GM18499 (cell line): ENCODE measurements at regions not wholly inside any gene's neighbourhood (a gene's known extent, or its start where the extent isn't known, plus 50 kb on each side); places are given as distances from the start of the nearest gene placed in this dataset.

Experiments
- ATAC-seq: cut with Tn5 transposase; IDR thresholded peaks from one replicate; pipeline ENCODE4 v1.9.1; 2021; ENCODE audit warnings: moderate number of reproducible peaks; ENCODE audit not compliant: insufficient read depth, unreplicated experiment

DNA sequence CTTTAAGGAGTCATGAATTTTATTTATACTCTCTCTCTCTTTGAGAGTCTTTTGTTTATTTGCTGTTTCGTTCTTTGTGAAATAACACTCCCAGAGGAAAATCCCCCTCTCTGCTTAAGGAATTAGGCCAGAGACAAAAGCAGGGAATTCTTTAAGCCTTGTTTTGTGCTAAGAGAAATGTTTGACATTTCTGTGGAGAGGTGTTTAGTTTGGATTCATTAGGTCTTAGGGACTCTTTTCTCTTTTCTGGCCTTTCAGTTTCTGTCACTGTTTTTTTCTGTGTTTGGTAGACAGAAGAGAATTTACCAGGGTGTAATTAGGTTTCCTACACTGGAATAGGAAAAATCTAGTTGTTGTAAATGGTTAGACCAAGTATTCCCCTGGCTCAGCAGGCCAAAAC lies 241.8 kb upstream of the NR2F2 start:
- ATAC-seq: no peak

DNA sequence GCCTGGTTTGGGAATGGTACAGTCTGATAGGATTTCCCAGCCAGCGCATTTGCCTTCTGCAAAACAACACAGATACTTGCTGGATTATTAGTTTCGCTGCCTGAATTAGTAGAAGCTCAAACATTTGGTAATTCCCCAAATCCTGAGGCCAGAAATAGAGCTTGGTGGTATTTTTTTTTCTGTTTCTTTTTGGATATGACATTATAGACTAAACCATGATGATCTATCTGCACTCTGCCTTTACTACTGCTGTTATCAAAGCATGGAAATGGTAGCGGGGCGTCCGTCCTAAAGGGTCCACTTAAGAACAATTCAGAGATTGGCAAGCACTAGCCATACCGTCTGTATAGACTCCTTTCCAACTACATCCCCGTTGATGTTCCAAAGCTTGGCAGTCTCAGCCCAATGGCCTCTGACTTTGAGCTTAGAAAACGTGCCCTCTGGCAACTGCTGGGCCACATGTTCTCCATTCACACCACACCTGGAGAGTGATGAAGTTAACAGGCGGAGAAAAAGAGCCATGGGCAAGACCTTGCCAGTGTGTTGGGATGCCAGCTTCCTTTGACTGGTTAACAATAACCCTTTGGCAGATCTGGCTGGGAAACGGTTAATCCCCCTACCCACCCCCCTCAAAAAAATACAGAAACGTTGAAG lies 241.0 kb upstream of the NR2F2 start:
- ATAC-seq: no peak

DNA sequence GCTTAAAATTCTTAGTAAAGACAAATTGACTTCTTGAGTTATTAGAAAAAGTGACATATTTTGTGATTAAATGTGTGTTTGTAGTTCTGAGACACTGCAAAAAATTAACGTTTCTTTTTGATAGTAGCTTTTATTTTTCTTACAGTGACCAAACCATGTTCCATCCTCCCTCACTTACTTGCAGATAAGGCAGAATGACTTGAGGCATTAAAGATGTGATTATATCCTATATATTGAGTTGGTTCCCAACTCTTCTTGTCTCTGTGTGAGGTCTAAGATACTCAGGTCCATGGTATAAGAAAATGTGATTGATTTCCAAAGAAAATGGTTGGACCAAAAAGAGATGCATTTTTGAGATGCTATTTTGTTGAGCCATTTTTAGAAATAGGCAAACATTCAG lies 238.3 kb upstream of the NR2F2 start:
- no peak for ATAC-seq

DNA sequence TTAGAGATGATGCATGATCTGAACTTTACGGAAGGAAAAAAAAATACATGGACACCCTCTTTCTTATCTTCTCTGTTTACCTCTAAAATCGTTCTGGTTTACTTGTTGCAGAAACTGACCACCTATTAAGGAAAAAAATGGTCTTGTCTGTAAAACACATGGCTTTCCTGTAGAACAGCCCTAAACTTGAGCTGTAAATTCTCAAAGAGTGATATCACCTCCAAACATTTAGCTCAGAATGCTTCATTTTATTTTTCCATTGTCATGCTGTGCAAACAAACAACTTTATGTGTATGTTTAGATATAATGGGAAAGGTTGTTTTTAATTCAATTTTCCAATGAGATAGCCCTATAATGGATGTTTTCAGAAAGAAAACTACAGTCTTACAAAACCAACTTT lies 237.4 kb upstream of the NR2F2 start:
- ATAC-seq: no peak

DNA sequence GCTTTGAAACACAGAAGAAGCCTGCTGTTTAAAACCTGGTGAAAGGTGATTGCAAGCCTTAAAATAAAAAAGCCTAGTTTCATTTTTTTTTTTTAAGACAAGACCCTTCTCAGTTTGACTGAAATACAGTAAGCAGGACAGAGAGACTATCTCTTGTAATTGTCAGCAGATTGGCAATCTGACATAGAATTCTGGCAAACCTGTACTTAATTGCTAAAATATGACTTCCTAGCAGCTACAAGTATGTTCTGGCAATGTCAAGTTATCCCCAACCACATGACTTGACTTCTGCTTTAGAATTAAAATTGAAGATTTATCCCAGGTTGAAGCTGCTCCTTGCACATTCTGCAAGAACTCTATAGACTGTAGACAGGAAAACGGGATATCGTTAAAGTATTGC lies 232.8 kb upstream of the NR2F2 start:
- ATAC-seq: no peak

DNA sequence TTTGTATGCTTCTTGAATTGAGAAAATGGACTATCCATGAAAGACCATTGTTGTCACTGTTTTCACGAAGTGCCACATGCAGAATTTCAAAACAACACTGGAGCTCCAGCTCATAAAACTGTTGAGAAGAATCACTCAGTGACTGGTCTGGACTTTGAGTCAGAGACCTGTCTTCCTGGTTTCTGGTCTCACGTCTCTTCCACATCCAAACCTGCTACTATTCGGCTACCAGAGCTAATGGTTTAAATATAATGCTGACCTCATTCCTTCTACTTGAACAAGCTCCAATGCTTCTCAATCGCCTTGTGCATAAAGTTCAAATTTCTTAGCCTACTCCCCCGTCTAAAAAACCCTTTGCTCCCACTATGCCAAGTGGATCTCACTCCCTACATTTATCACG lies 227.9 kb upstream of the NR2F2 start:
- no peak for ATAC-seq

DNA sequence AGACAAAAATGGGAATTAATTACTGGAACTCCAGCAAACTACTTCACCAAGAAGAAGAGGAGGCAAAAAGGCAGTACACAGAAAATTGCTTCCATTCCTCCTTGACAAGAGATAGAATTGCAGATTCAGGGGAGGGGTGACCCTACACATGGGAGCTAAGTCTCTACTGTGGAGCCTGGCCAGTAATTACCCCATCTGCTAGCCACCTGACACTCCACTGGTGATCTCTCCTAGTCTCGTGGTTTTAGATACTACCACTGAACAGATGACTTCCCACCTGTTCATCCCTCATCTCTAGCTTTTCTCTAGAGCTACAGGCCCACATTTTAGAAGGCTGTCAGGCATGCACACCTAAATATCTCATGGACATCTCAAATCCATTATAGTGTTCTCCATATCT lies 224.3 kb upstream of the NR2F2 start:
- no peak for ATAC-seq

DNA sequence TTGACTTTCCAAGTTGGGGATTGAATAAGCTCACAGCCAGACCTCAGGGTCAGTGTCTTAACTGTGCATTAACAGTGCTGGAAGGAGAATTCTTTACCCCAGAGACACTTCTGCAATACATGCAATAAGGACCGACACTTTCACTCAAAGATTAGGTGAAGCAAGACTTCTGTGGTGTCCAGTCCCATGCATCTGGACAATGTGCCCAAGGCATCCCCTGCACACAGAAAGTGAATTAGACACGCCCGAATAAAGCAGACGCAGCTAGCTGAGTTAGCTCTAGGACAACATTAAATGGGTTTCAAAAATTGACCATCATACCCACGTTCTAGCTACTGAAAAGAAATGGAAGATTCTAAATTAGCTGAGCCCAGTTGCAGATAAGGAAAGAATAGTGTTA lies 223.9 kb upstream of the NR2F2 start:
- ATAC-seq: no peak

DNA sequence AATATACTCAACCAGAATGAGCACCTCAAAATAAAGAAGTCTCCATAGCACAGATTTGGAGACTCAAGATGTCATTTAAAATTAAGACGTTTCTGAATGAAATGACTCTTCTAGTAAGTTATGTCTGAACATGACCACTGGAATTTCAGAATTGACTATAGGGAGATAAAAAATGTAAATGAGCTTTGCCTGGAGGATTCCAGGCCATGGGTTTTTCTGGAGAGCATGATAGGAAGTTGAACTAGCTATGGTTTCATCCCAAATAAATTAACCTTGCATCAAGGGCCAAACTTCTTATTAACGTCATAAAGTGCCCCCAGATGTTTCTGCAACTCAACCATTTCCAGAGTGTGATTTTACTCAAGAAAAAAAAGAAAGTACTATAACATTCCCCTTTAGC lies 222.6 kb upstream of the NR2F2 start:
- no peak for ATAC-seq

DNA sequence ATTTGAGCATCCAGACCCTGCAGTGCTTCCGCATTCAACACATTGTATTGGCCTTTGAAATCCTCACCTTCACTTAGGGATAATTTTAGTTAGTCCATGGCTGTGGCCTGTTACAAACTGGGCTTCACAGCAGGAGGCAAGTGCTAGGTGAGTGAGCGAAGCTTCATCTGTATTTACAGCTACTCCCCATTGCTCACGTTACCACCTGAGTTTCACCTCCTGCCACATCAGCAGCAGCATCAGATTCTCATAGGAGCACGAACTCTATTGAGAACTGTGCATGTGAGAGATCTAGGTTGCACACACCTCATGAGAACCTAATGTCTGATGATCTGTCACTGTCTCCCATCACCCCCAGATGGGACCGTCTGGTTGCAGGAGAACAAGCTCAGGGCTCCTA lies 222.1 kb upstream of the NR2F2 start:
- no peak for ATAC-seq

DNA sequence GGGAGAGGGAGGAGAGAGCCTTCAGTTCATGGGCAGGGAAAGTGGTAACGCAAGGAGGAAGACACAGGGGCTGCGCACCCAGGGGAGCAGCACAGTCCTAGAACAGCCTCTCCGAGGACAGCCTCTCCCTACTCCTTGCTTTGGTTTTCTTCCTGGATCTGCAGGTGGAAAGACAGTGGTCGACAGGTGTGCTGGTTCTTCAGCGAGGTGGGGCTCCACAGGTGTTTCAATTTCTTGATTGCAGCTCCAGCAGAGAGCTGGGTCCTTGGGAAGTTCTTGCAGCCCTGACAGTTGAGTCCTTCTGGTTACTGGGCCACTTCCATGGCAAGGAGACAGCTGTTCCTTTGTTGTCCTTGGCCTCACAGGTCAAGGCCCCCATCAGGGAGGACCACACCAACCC lies 220.7 kb upstream of the NR2F2 start:
- ATAC-seq: no peak

DNA sequence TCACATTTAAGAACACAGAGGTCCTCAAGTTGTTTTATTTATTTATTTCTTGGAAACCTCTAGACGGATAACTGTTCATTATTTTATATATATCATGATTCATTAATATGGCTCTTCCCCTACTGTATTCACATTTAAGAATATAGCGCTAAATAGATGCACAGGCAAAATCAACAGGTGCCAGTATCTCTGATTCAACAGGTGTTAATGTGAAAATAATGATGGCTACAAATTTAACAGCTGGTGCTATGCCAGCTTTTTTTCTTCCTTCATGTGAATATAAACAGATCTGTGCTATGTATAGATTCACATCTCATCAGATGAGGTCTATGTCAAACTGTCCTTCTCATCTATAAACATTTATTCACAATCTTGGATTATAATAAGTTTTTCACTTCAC lies 218.5 kb upstream of the NR2F2 start:
- ATAC-seq: no peak

DNA sequence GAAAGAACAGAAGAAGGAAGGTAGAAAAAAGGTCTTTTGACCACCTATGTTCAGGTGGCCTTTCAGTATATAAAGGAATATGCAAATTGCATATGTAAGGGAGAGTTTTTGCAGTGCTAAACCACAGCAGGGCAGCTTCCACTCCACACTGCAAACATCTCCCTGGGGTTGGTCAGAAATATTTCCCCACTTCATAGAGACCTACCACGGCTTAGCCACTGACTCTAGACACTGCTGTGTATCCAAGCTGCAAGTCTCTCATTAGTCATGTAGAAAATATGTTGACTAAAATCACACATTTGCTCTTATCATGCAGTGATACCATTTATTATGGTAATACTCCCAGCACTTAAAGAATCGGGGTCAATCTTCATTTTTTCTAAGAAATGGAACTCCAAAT lies 214.9 kb upstream of the NR2F2 start:
- no peak for ATAC-seq

DNA sequence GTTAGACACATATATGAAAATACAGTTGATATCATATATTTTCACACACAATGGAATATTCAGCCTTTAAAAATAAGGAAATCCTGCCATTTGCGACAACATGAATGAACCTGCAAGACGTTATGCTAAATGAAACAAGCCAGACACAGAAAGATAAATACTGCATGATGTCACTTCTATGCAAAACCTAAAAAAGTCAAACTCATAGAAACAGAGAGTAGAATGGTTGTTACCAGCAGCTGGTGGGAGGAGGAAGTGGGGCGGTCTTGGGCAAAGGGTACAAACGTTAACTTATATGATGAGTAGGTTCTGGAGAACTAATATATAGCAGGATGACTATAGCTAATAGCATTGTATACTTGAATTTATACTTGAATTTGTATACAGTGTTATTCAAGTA lies 213.2 kb upstream of the NR2F2 start:
- no peak for ATAC-seq

DNA sequence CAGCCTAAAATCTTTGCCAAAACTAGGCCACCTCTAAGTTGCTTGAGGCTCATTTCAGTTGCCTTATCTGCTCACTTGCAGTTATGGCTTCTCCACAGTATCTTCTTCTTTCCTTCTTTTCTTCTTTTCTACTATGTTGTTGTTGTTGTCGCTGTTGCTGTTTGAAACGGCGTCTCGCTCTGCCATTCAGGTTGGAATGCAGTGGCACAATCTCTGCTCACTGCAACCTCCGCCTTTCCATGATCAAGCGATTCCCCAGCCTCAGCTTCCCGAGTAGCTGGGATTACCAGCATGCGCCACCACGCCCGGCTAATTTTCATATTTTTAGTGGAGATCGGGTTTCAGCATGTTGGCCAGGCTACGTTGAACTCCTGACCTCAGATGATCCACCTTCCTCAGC lies 210.8 kb upstream of the NR2F2 start:
- ATAC-seq: no peak

DNA sequence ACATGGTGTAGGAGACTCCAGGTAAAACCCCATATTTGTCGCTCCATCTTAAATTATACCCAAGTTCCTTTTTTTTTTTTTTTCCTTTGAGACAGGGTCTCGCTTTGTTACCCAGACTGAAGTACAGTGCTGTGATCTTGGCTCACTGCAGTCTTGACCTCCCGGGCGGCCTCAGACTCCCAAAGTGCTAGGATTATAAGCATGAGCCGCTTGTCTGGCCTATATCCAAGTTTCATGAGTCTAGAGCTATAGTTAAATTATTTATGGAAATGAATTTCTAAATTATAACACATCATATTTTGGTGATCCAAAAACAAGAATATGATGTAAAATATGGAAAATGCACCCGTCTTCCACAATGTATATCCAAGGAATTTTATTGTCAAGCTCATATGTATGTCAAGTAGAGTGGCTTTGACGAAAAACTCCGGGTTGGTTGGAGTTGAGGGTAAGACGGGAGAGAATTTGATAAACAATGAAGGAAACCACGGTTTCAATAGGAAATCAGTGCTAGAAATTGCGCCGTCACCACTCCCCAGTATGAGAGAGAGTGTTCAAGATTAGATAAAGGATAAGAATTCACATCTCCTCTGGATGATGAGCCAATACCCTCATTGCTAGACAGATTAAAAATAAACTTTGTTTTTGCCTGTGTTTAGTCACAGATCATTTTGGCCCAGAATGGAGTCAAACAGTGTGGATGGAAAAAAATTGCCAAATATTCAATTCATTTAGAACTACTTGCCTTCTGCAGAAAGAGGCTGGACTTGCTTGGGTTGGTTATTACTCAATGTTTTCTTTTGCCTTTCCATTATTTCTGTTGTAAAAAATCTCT lies 209.2 kb upstream of the NR2F2 start:
- no peak for ATAC-seq

DNA sequence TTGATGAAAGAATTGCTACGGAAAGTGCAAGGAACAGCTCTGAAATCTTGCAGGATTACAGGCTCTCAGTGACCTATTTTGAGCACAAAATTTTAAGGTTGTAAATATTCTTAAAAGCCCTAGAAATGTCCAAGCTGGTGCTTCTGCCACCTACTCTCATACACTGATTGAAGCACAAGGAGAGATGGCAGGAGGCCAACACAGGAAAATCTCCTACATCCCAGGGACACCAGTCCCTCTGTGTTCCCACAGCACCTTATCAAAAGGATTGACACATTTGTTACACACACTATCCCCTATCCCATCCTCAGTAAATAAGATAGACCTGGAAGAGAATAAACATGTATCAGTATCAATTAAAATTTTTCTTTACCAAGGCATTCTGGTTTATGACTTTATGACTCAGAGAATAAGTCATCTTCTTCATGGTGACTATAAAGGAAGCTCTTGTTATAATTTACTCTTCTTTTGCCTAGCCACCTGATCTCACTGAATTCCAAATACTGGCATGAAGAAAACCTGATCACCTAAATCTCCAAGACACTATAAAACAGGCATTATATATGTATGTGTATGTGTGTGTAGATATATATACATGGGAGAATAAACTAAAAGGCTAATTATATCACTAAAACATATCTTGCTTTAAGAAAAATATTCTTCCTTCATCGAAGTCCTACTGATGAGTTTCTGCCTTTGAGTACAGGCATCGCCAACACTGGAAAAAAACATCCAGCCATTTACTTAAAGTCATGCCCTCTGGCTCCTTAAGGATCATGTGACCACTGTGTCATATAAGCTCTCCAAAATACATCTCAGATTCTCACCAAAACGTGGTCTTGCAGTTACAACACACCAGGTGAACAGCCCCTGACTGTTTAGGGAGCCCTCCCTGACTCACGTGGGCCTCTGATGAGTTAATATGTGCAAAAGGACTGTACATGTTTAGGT lies 208.1 kb upstream of the NR2F2 start:
- no peak for ATAC-seq

DNA sequence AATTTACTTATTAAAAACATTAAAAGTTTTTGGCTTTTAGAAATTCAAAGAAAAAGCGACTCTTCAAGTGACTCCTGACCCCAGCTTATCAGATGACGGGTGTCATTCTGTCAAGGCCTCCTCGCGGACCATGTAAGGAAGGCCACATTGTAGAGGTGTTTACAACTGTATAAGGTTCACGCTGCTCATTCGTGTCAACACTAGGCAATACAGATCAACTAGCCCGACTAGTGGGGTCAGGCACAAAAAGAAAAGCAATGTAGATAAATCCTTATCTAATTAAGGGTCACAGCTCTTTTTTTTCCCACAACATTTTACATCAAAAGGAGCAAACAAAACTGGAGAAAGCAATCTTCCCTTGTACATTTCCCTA lies 207.5 kb upstream of the NR2F2 start:
- no peak for ATAC-seq

DNA sequence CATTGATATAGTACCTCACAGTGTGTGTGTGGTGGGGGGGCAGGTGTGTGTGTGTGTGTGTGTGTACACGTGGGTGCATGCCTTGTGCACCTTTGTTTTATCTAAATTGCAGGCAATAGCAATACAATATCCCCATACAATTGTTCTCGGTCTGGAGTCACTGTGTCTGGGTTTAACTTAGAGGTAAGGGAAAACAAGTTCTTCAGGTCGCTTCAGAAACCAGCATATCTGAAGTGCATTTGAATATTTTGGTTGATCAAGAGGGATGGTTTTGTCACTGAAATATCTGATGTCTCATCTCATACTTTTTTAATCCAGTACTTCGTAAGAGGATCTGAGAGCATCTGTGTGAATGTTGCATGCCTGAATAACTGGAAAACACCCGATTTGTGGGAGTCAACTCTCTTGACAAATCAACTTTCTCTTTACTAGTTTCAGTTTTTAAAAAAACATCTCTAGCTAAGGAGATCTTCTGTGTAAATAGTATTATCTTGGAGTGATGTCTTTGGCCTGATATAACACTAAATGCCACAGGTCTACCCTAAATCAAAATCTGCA lies 206.8 kb upstream of the NR2F2 start:
- no peak for ATAC-seq

DNA sequence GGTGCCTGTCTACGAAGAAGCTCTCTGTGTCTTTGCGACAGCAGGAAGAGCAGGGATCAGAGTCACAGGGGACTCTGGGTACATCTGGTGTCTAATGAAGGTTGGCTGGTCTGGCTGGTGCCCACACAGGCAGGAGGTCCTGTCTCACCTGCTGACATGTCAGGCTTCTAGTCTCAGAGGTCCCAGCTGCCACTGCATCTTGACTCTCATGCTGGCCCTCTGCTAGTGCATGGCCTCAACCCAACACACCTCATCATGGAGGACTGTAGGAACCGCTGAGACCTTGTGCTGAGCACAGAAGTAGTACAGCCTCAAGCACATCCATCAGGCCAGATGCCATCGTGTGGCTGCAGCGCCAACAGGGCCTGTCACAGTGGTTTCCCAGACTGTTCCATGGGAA lies 206.1 kb upstream of the NR2F2 start:
- no peak for ATAC-seq
